H9 (cell line): ENCODE measurements at regions not wholly inside any gene's neighbourhood (a gene's known extent, or its start where the extent isn't known, plus 50 kb on each side); places are given as distances from the start of the nearest gene placed in this dataset.

ENCODE experiments used
- DNase-seq: peaks from one replicate; pipeline ENCODE4 v3.0.0-alpha.2; 2017
- H2AFZ ChIP-seq: one replicate; pipeline ENCODE4 v1.6.1; 2013; ENCODE audit warnings: mild to moderate bottlenecking, low read length, control low read depth, moderate library complexity
- H2AK5ac ChIP-seq: 2 replicates; pipeline ENCODE4 v1.6.1; 2013; ENCODE audit warnings: low read length, control low read depth, mixed read lengths; ENCODE audit not compliant: insufficient read length
- H2BK120ac ChIP-seq: one replicate; pipeline ENCODE4 v1.6.1; 2013; ENCODE audit warnings: low read depth, mild to moderate bottlenecking, low read length, control low read depth, inconsistent platforms; ENCODE audit not compliant: poor library complexity, severe bottlenecking
- H2BK12ac ChIP-seq: 2 replicates; pipeline ENCODE4 v1.6.1; 2013; ENCODE audit warnings: low read length, control low read depth, mixed read lengths, low read depth; ENCODE audit not compliant: insufficient read length
- H2BK15ac ChIP-seq: 2 replicates; pipeline ENCODE4 v1.6.1; 2013; ENCODE audit warnings: low read depth, low read length, control low read depth
- H2BK20ac ChIP-seq: one replicate; pipeline ENCODE4 v1.6.1; 2013; ENCODE audit warnings: low read depth, mild to moderate bottlenecking, low read length, control low read depth, inconsistent platforms; ENCODE audit not compliant: poor library complexity, severe bottlenecking
- H2BK5ac ChIP-seq: 2 replicates; pipeline ENCODE4 v1.6.1; 2013; ENCODE audit warnings: low read length, control low read depth, mixed read lengths; ENCODE audit not compliant: insufficient read length
- H3K14ac ChIP-seq: 2 replicates; pipeline ENCODE4 v1.6.1; 2013; ENCODE audit warnings: low read length, control low read depth; ENCODE audit not compliant: insufficient read depth
- H3K18ac ChIP-seq: 2 replicates; pipeline ENCODE4 v1.6.1; 2013; ENCODE audit warnings: low read depth, mild to moderate bottlenecking, mixed read lengths, low read length, control low read depth; ENCODE audit not compliant: insufficient read length
- H3K23ac ChIP-seq: 2 replicates; pipeline ENCODE4 v1.6.1; 2013; ENCODE audit warnings: low read length, control low read depth, mixed read lengths, low read depth; ENCODE audit not compliant: insufficient read length
- H3K23me2 ChIP-seq: 2 replicates; pipeline ENCODE4 v1.6.1; 2013; ENCODE audit warnings: low read depth, mild to moderate bottlenecking, mixed read lengths, low read length, control low read depth; ENCODE audit not compliant: insufficient read length, poor library complexity, severe bottlenecking
- H3K27ac ChIP-seq: 2 replicates; pipeline ENCODE4 v1.5.1; 2013; ENCODE audit warnings: low read length, control low read depth, mixed read lengths, low read depth; ENCODE audit not compliant: insufficient read length
- H3K27me3 ChIP-seq: 2 replicates; pipeline ENCODE4 v1.6.1; 2013; ENCODE audit warnings: low read length, control low read depth, inconsistent platforms; ENCODE audit not compliant: insufficient read depth
- H3K4ac ChIP-seq: 2 replicates; pipeline ENCODE4 v1.6.1; 2013; ENCODE audit warnings: low read depth, mild to moderate bottlenecking, control low read depth, inconsistent platforms, low read length, moderate library complexity
- H3K4me1 ChIP-seq: 2 replicates; pipeline ENCODE4 v1.6.1; 2013; ENCODE audit warnings: low read length, control low read depth, inconsistent platforms; ENCODE audit not compliant: insufficient read depth
- H3K4me2 ChIP-seq: 2 replicates; pipeline ENCODE4 v1.6.1; 2013; ENCODE audit warnings: low read length, control low read depth, mixed read lengths; ENCODE audit not compliant: insufficient read length, insufficient read depth
- H3K56ac ChIP-seq: 2 replicates; pipeline ENCODE4 v1.6.1; 2013; ENCODE audit warnings: low read depth, mild to moderate bottlenecking, mixed read lengths, low read length, control low read depth; ENCODE audit not compliant: insufficient read length
- H3K79me1 ChIP-seq: 2 replicates; pipeline ENCODE4 v1.6.1; 2013; ENCODE audit warnings: low read depth, mild to moderate bottlenecking, moderate library complexity, low read length, control low read depth, inconsistent platforms; ENCODE audit not compliant: insufficient read depth, poor library complexity, severe bottlenecking
- H3K79me2 ChIP-seq: 2 replicates; pipeline ENCODE4 v1.6.1; 2013; ENCODE audit warnings: low read length, control low read depth, inconsistent platforms; ENCODE audit not compliant: insufficient read depth
- H3K9ac ChIP-seq: 2 replicates; pipeline ENCODE4 v1.6.1; 2013; ENCODE audit warnings: low read length, control low read depth, mixed read lengths; ENCODE audit not compliant: insufficient read length; ENCODE audit errors: extremely low read depth
- H3K9me3 ChIP-seq: one replicate; pipeline ENCODE4 v1.6.1; 2013; ENCODE audit warnings: low read depth, low read length, inconsistent platforms; ENCODE audit not compliant: control insufficient read depth
- H3T11ph ChIP-seq: one replicate; pipeline ENCODE4 v1.6.1; 2013; ENCODE audit warnings: mild to moderate bottlenecking, low read length, control low read depth, inconsistent platforms
- H4K20me1 ChIP-seq: one replicate; pipeline ENCODE4 v1.6.1; 2013; ENCODE audit not compliant: control insufficient read depth, insufficient read length, insufficient read depth
- H4K5ac ChIP-seq: 2 replicates; pipeline ENCODE4 v1.6.1; 2013; ENCODE audit warnings: low read depth, mild to moderate bottlenecking, mixed read lengths, low read length, control low read depth; ENCODE audit not compliant: insufficient read length
- H4K8ac ChIP-seq: replicated peaks from 2 replicates; pipeline ENCODE4 v1.6.1; 2013; ENCODE audit warnings: low read length, control low read depth, mixed read lengths, low read depth; ENCODE audit not compliant: insufficient read length
- H4K91ac ChIP-seq: 2 replicates; pipeline ENCODE4 v1.6.1; 2013; ENCODE audit warnings: low read depth, mild to moderate bottlenecking, moderate library complexity, mixed read lengths, low read length, control low read depth; ENCODE audit not compliant: insufficient read length
- H3K27ac Mint-ChIP-seq, 3 experiments: 2 replicates in 2 of 3; 3 replicates in 1 of 3; pipeline ENCODE4 v1.8.0; 2020 to 2021; ENCODE audit warnings: mixed read lengths in 3 of 3, mild to moderate bottlenecking in 1 of 3, moderate library complexity in 1 of 3
- H3K27me3 Mint-ChIP-seq: 2 replicates; pipeline ENCODE4 v1.8.0; 2021; ENCODE audit warnings: low read depth, mild to moderate bottlenecking, moderate library complexity, mixed read lengths
- H3K36me3 Mint-ChIP-seq, 3 experiments: 2 replicates in 2 of 3; 3 replicates in 1 of 3; pipeline ENCODE4 v1.8.0; 2020 to 2021; ENCODE audit warnings: low read depth in 3 of 3, mixed read lengths in 3 of 3; ENCODE audit not compliant: insufficient read depth in 1 of 3
- H3K4me1 Mint-ChIP-seq, 2 experiments: 2 replicates each; pipeline ENCODE4 v1.8.0; 2020; ENCODE audit warnings: mixed read lengths in 2 of 2
- H3K4me3 Mint-ChIP-seq, 2 experiments: 2 replicates in 1 of 2; 3 replicates in 1 of 2; pipeline ENCODE4 v1.8.0; 2020 to 2021; ENCODE audit warnings: mild to moderate bottlenecking in 2 of 2, mixed read lengths in 2 of 2, moderate library complexity in 1 of 2
- H3K9me3 Mint-ChIP-seq, 2 experiments: 2 replicates in 1 of 2; 3 replicates in 1 of 2; pipeline ENCODE4 v1.8.0; 2020; ENCODE audit warnings: mild to moderate bottlenecking in 2 of 2, mixed read lengths in 2 of 2, moderate library complexity in 1 of 2
- WGBS: extraction: QIAGEN DNeasy Blood & Tissue Kit; methylation state at CpG from one replicate; pipeline ENCODE4 v1.1.7; 2013; ENCODE audit warnings: missing lambda C conversion rate, low lambda C conversion rate, mixed read lengths; ENCODE audit not compliant: insufficient read length; ENCODE audit errors: extremely low coverage; 5-methylcytosine and 5-hydroxymethylcytosine counted together
- TF ChIP-seq, protein P1 (sequence below): fragments of 200-600 bp; sonication (generic); conservative IDR thresholded peaks from 3 replicates; pipeline ENCODE4 v1.8.0; 2021; ENCODE audit warnings: antibody characterized with exemption, mild to moderate bottlenecking

- no peak for DNase-seq
- no peak overlapping the region for H2BK120ac ChIP-seq
Measured at GRCh38 chr4:178102139-178102538, 659.9 kb upstream of the AGA start.

More at GRCh38 chr4:178102139-178102538, 659.9 kb upstream of the AGA start:
- no peak overlapping the region for H4K91ac ChIP-seq
- H2BK15ac ChIP-seq: no peak overlapping the region
- H3T11ph ChIP-seq: no peak overlapping the region
- Mint-ChIP-seq H3K27me3 (no peaks in the 10 kb centered on the region), H3K4me3 (no peak overlapping the region), H3K27ac (no peak overlapping the region), H3K36me3 (peaks cover 2 to 6% (median 4%) of the 10 kb centered on the region in 3 experiments; a peak in 3 of 7 replicates), H3K9me3 (no peaks in the 10 kb centered on the region; a peak in 1 of 5 replicates), H3K4me1 (peaks cover 17 to 19% of the 10 kb centered on the region in 2 experiments)
- no peaks in the 10 kb centered on the region for H3K9me3 ChIP-seq
- no peak overlapping the region for H3K27ac ChIP-seq
- H3K4me2 ChIP-seq: no peak overlapping the region
- no CpG with 5 or more reads among the region's 5 CpGs for WGBS
- H2BK12ac ChIP-seq: no peak overlapping the region
- no peak overlapping the region for H3K4ac ChIP-seq
- H3K14ac ChIP-seq: no peak overlapping the region
- H3K18ac ChIP-seq: no peak overlapping the region
- H2BK20ac ChIP-seq: no peak overlapping the region
- no peaks in the 10 kb centered on the region; the same call in 1 of the 2 replicates for H3K4me1 ChIP-seq
- no peaks in the 10 kb centered on the region for H3K79me2 ChIP-seq
- no peak overlapping the region for H4K5ac ChIP-seq
- H3K56ac ChIP-seq: no peak overlapping the region
- no peak overlapping the region for H2AK5ac ChIP-seq
- H4K8ac ChIP-seq: no peak overlapping the region
- H3K9ac ChIP-seq: no peak overlapping the region
- H3K23ac ChIP-seq: no peak overlapping the region
- H2BK5ac ChIP-seq: no peak overlapping the region
- no peaks in the 10 kb centered on the region for H3K79me1 ChIP-seq
- H2AFZ ChIP-seq: no peak overlapping the region
- H3K27me3 ChIP-seq: no peaks in the 10 kb centered on the region
- no peaks in the 10 kb centered on the region for H3K23me2 ChIP-seq
- TF ChIP-seq, protein P1, sequence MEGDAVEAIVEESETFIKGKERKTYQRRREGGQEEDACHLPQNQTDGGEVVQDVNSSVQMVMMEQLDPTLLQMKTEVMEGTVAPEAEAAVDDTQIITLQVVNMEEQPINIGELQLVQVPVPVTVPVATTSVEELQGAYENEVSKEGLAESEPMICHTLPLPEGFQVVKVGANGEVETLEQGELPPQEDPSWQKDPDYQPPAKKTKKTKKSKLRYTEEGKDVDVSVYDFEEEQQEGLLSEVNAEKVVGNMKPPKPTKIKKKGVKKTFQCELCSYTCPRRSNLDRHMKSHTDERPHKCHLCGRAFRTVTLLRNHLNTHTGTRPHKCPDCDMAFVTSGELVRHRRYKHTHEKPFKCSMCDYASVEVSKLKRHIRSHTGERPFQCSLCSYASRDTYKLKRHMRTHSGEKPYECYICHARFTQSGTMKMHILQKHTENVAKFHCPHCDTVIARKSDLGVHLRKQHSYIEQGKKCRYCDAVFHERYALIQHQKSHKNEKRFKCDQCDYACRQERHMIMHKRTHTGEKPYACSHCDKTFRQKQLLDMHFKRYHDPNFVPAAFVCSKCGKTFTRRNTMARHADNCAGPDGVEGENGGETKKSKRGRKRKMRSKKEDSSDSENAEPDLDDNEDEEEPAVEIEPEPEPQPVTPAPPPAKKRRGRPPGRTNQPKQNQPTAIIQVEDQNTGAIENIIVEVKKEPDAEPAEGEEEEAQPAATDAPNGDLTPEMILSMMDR: no peak
- H4K20me1 ChIP-seq: no peaks in the 10 kb centered on the region
